Endothelial cell of umbilical vein (primary cell): ENCODE measurements at regions not wholly inside any gene's neighbourhood (a gene's known extent, or its start where the extent isn't known, plus 50 kb on each side); places are given as distances from the start of the nearest gene placed in this dataset.
A peak's percentile ranks its signal among the peaks of the same experiment; 100 is the strongest.

ENCODE experiments used
- BruUV-seq: library from RNA; stranded (reverse); fragments of 400-500 nt; replicated peaks from 2 replicates; lab custom pipeline; 2021; lab: Mats Ljungman, UMichigan
- CTCF ChIA-PET: fragments of 300-600, 350-600 bp; sonication (Branson Sonifier 250); formaldehyde crosslinking; loops from one replicate; lab custom pipeline; 2021; ENCODE audit warnings: antibody characterized with exemption, inconsistent platforms; lab: Charles Lee
- POLR2A ChIA-PET: fragments of 300-600, 350-600 bp; sonication (Branson Sonifier 250); formaldehyde crosslinking; loops from one replicate; lab custom pipeline; 2021; ENCODE audit warnings: antibody characterized with exemption, inconsistent platforms; lab: Charles Lee
- DNase-seq: peaks from one replicate; pipeline ENCODE4 v3.0.0-alpha.2; 2011; ENCODE audit warnings: low read depth, low spot score
- FAIRE-seq: peaks from 2 replicates; lab custom pipeline; 2011; peaks lifted over from hg19 to GRCh38; lab: Jason Lieb, UNC
- H2AFZ ChIP-seq: 2 replicates; pipeline ENCODE4 v1.6.0; 2012; ENCODE audit warnings: low read depth, low read length, control low read depth, inconsistent platforms
- H3K27ac ChIP-seq: 2 replicates; pipeline ENCODE4 v1.5.1; 2011; ENCODE audit warnings: low read depth, mild to moderate bottlenecking, control low read depth, low read length, moderate library complexity; ENCODE audit not compliant: insufficient read depth
- H3K27me3 ChIP-seq, 2 experiments: 2 replicates each; pipeline versions ENCODE4 v1.6.0 to v1.6.1; 2011; ENCODE audit warnings: low read length in 2 of 2, mixed read lengths in 1 of 2; ENCODE audit not compliant: control insufficient read depth in 2 of 2, insufficient read depth in 2 of 2
- H3K36me3 ChIP-seq, 2 experiments: 2 replicates in 1 of 2; 3 replicates in 1 of 2; pipeline ENCODE4 v1.5.1; 2011; ENCODE audit warnings: low read length in 2 of 2, mild to moderate bottlenecking in 1 of 2, moderate library complexity in 1 of 2; ENCODE audit not compliant: control insufficient read depth in 2 of 2, insufficient read depth in 2 of 2; ENCODE audit errors: extremely low read depth in 1 of 2
- H3K4me1 ChIP-seq: 3 replicates; pipeline ENCODE4 v1.5.1; 2011; ENCODE audit warnings: mild to moderate bottlenecking, low read length; ENCODE audit not compliant: control insufficient read depth, insufficient read depth; ENCODE audit errors: extremely low read depth
- H3K4me2 ChIP-seq: 2 replicates; pipeline ENCODE4 v1.6.1; 2011; ENCODE audit warnings: low read length, control low read depth, mixed read lengths; ENCODE audit not compliant: insufficient read depth
- H3K4me3 ChIP-seq, 3 experiments: fragments of 200-600 bp in 1 of 3; sonication (generic), shearing (Covaris generic) in 1 of 3; replicated peaks in 1 of 3; 2 replicates each; pipeline ENCODE4 v1.5.1; 2011 to 2016; ENCODE audit warnings: control low read depth in 3 of 3, low read length in 3 of 3, mild to moderate bottlenecking in 2 of 3, inconsistent platforms in 1 of 3, low read depth in 1 of 3, moderate library complexity in 1 of 3; ENCODE audit not compliant: insufficient read depth in 1 of 3
- H3K79me2 ChIP-seq: 2 replicates; pipeline ENCODE4 v1.6.0; 2012; ENCODE audit warnings: low read length, inconsistent platforms; ENCODE audit not compliant: control insufficient read depth, insufficient read depth
- H3K9ac ChIP-seq: replicated peaks from 2 replicates; pipeline ENCODE3; 2011; ENCODE audit warnings: low read length, control low read depth; ENCODE audit not compliant: insufficient read depth; ENCODE audit errors: extremely low read depth
- H3K9me1 ChIP-seq: replicated peaks from 3 replicates; pipeline ENCODE4 v1.6.0; 2011; ENCODE audit warnings: mild to moderate bottlenecking, low read length; ENCODE audit not compliant: control insufficient read depth, insufficient read depth; ENCODE audit errors: extremely low read depth
- H3K9me3 ChIP-seq: replicated peaks from 2 replicates; pipeline ENCODE4 v1.5.1; 2012; ENCODE audit warnings: low read length, inconsistent platforms; ENCODE audit not compliant: control insufficient read depth, insufficient read depth
- H4K20me1 ChIP-seq: replicated peaks from 2 replicates; pipeline ENCODE3; 2011; ENCODE audit warnings: mild to moderate bottlenecking, low read length; ENCODE audit not compliant: control insufficient read depth, insufficient read depth; ENCODE audit errors: extremely low read depth
- JUN ChIP-seq: IDR thresholded peaks from 2 replicates; pipeline ENCODE4 v1.6.1; 2011; ENCODE audit warnings: borderline replicate concordance, low read depth; ENCODE audit not compliant: insufficient read length, insufficient read depth
- MYC ChIP-seq: IDR thresholded peaks from one replicate; pipeline ENCODE4 v1.6.1; 2011; ENCODE audit warnings: mild to moderate bottlenecking, low read depth, low read length
- POLR2A ChIP-seq: IDR thresholded peaks from 2 replicates; pipeline ENCODE4 v1.6.1; 2012; ENCODE audit warnings: low read depth, mild to moderate bottlenecking, control low read depth, low read length
- POLR2AphosphoS5 ChIP-seq: IDR thresholded peaks from 2 replicates; pipeline ENCODE4 v1.6.1; 2012; ENCODE audit warnings: low read depth, mild to moderate bottlenecking, control low read depth, low read length, moderate library complexity; ENCODE audit not compliant: insufficient read depth
- dilution Hi-C: fragments of 300-500 bp; cut with MboI; formaldehyde crosslinking; loops from one replicate; pipeline ENCODE4 v1.15.0; 2019; ENCODE audit warnings: low sequenced_read_pairs; ENCODE audit not compliant: extremely low pct_ligation_motif_present
- intact Hi-C: fragments of 100-400 bp; cut with micrococcal nuclease; formaldehyde crosslinking; loops from one replicate; pipeline ENCODE4 v1.10.0; 2022
- TF ChIP-seq, protein P1 (sequence below), 2 donors: IDR thresholded peaks; 1 replicate in 1 of 2; 2 replicates in 1 of 2; pipeline ENCODE4 v1.5.1; 2011; ENCODE audit warnings: low read length in 2 of 2, mild to moderate bottlenecking in 2 of 2, moderate library complexity in 2 of 2, control low read depth in 1 of 2, inconsistent platforms in 1 of 2, low read depth in 1 of 2; ENCODE audit not compliant: insufficient read depth in 1 of 2; ENCODE audit errors: extremely low read depth in 1 of 2

DNA sequence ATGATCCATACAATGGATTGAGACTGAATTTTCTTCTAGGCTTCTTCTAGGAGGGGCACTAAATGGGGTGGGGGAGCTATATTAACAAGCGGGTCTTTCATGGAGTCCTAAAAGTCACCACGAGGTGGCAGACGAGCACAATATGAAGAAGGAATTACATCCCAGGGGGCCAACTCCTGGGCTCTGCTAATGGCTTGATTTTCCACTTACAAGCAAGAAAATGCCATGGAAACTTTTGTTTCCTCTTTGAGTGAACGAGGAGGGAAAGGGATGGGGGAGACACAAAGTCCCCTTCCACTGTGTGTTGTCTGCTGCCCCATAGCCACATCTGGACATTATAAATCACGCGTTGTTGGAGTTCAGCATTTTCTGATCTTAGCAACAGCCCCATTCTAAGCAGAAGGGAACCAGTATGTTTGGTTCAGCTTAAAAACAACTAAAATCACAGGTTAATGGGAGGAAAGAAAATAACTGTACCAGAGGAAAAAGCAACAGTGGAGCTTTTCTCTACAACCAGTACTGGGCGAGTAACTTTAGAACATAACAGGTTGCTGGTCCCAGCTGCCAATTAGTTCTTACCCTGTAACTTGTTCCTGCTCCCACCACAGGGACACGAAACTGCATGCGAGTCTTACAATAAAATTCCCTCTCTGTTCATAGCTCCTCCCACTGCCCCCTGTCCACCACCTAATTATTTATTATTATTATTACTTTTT lies 285.0 kb upstream of the PARD3B start:
- peaks cover 0 to 2% of the 10 kb centered on the region in 2 experiments for H3K27me3 ChIP-seq
- no TSS peak for BruUV-seq
- H3K4me3 ChIP-seq = no peak overlapping the region
- H3K9me1 ChIP-seq = no peaks in the 10 kb centered on the region
- dilution Hi-C loops (no loop called here), intact Hi-C loops (loop anchor here (1.0 to 10.0 kb wide), 11 partner anchors 65 to 1665 kb away; no protein-coding TSS in a partner anchor)
- no peaks in the 10 kb centered on the region for H3K79me2 ChIP-seq
- ChIA-PET POLR2A (interaction anchor here (0.7 kb wide), 1 partner anchor 1422 kb away, joined by 3 read pairs; the partner anchor contains the start of gene NRP2), CTCF (interaction anchor here (0.6 to 4.5 kb wide), 55 partner anchors 8 to 1688 kb away, joined by 3 to 138 read pairs (median 5); partner anchors contain the start of gene NRP2)
- FAIRE-seq = peak; percentile 73
- no peak for TF ChIP-seq MYC
- TF ChIP-seq, protein P1, sequence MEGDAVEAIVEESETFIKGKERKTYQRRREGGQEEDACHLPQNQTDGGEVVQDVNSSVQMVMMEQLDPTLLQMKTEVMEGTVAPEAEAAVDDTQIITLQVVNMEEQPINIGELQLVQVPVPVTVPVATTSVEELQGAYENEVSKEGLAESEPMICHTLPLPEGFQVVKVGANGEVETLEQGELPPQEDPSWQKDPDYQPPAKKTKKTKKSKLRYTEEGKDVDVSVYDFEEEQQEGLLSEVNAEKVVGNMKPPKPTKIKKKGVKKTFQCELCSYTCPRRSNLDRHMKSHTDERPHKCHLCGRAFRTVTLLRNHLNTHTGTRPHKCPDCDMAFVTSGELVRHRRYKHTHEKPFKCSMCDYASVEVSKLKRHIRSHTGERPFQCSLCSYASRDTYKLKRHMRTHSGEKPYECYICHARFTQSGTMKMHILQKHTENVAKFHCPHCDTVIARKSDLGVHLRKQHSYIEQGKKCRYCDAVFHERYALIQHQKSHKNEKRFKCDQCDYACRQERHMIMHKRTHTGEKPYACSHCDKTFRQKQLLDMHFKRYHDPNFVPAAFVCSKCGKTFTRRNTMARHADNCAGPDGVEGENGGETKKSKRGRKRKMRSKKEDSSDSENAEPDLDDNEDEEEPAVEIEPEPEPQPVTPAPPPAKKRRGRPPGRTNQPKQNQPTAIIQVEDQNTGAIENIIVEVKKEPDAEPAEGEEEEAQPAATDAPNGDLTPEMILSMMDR (IDR thresholded peaks at IDR 0.05; ENCODE audit: extremely low read depth in 1 of 2, insufficient read depth in 1 of 2, low read depth in 1 of 2, low read length in 2 of 2) = peak; percentile 63 to 72
- H3K9ac ChIP-seq = no peak overlapping the region
- H3K27ac ChIP-seq = no peak overlapping the region
- H3K4me2 ChIP-seq = peak overlapping the region; percentile 15
- H3K36me3 ChIP-seq = no peaks in the 10 kb centered on the region
- H4K20me1 ChIP-seq = no peaks in the 10 kb centered on the region
- H3K9me3 ChIP-seq = no peaks in the 10 kb centered on the region
- peak overlapping the region; percentile 40 for H2AFZ ChIP-seq
- DNase-seq = peak; percentile 86
- peaks cover 6% of the 10 kb centered on the region for H3K4me1 ChIP-seq

DNA sequence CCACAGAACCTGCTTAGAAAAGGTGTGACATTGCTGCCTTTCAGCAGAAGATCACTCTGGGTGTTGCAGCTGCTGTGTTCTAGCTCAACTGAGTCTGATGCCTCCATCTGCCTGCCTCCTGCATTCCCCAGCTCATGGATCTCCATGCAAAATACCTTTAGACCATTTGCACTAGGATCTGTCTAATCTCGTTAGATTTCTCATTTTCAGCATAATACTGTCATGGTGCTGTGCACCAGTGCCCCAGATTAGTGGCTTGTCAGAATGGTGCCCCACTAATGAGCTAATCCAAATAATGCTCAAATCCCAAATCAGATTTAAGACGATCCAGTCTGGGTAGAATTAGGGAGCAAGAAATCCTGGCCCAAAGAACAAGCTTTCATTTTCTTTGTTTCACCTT lies 284.4 kb upstream of the PARD3B start:
- Histone ChIP-seq H3K27me3 (peaks cover 0 to 2% of the 10 kb centered on the region in 2 experiments), H3K79me2 (no peaks in the 10 kb centered on the region), H3K4me2 (no peak overlapping the region), H4K20me1 (no peaks in the 10 kb centered on the region), H3K9ac (no peak overlapping the region), H3K36me3 (no peaks in the 10 kb centered on the region), H3K27ac (no peak overlapping the region), H2AFZ (no peak overlapping the region), H3K9me1 (no peaks in the 10 kb centered on the region), H3K9me3 (no peaks in the 10 kb centered on the region), H3K4me1 (peaks cover 6% of the 10 kb centered on the region), H3K4me3 (no peak overlapping the region)
- ChIA-PET POLR2A (no interaction called here), CTCF (interaction anchor here (0.9 to 4.5 kb wide), 27 partner anchors 9 to 1687 kb away, joined by 3 to 138 read pairs (median 6); partner anchors contain the start of gene NRP2)
- dilution Hi-C loops = no loop called here
- DNase-seq (no peak), FAIRE-seq (no peak)
- no TSS peak for BruUV-seq
- TF ChIP-seq POLR2AphosphoS5 (no peak), JUN (no peak), MYC (no peak), POLR2A (no peak)
- intact Hi-C loops = loop anchor here (1.0 to 10.0 kb wide), 11 partner anchors 64 to 1664 kb away; no protein-coding TSS in a partner anchor
